ENCODE measurements at regions not wholly inside any gene's neighbourhood (a gene's known extent, or its start where the extent isn't known, plus 50 kb on each side); places are given as distances from the start of the nearest gene placed in this dataset.

GRCh38 chr16:64397042-64397441, 724.8 kb downstream of the CDH11 start:
- TF ChIP-seq CTCF (conservative IDR thresholded peaks at IDR 0.05; ENCODE audit: low read depth, low read length): no peak
- DNase-seq (ENCODE audit: low read depth): no peak
- H3K4me3 ChIP-seq (ENCODE audit: low read depth, low read length): no peak overlapping the region

- H3K4me3 ChIP-seq (ENCODE audit: low read depth, low read length): no peak overlapping the region
- DNase-seq (ENCODE audit: low read depth): no peak
- no peak for TF ChIP-seq CTCF (conservative IDR thresholded peaks at IDR 0.05; ENCODE audit: low read depth, low read length)
These were observed 727.8 kb downstream of the CDH11 start for GRCh38 chr16:64394061-64394460.

- H3K4me3 ChIP-seq (ENCODE audit: low read depth, low read length): no peak overlapping the region
- DNase-seq (ENCODE audit: low read depth): no peak
- no peak for TF ChIP-seq CTCF (conservative IDR thresholded peaks at IDR 0.05; ENCODE audit: low read depth, low read length)
These were observed 729.4 kb downstream of the CDH11 start for GRCh38 chr16:64392456-64392855.

GRCh38 chr16:64391063-64391600, 730.7 kb downstream of the CDH11 start:
- no peak for DNase-seq (ENCODE audit: low read depth)
- no peak for TF ChIP-seq CTCF (conservative IDR thresholded peaks at IDR 0.05; ENCODE audit: low read depth, low read length)
- H3K4me3 ChIP-seq (ENCODE audit: low read depth, low read length): no peak overlapping the region

GRCh38 chr16:64390102-64390501, 731.8 kb downstream of the CDH11 start:
- H3K4me3 ChIP-seq (ENCODE audit: low read depth, low read length): no peak overlapping the region
- DNase-seq (ENCODE audit: low read depth): no peak
- TF ChIP-seq CTCF (conservative IDR thresholded peaks at IDR 0.05; ENCODE audit: low read depth, low read length): no peak

GRCh38 chr16:64384636-64385035, 737.2 kb downstream of the CDH11 start:
- DNase-seq (ENCODE audit: low read depth): no peak
- no peak overlapping the region for H3K4me3 ChIP-seq (ENCODE audit: low read depth, low read length)
- no peak for TF ChIP-seq CTCF (conservative IDR thresholded peaks at IDR 0.05; ENCODE audit: low read depth, low read length)

GRCh38 chr16:64381979-64382378, 739.9 kb downstream of the CDH11 start:
- H3K4me3 ChIP-seq (ENCODE audit: low read depth, low read length): no peak overlapping the region
- DNase-seq (ENCODE audit: low read depth): no peak
- no peak for TF ChIP-seq CTCF (conservative IDR thresholded peaks at IDR 0.05; ENCODE audit: low read depth, low read length)
